ENCODE measurements at regions not wholly inside any gene's neighbourhood (a gene's known extent, or its start where the extent isn't known, plus 50 kb on each side); places are given as distances from the start of the nearest gene placed in this dataset.
"Not testable (repeated sequence)": the region's sequence is repeated elsewhere in the genome, so short reads cannot be mapped to it uniquely, and the experiment has no call there.

DNA sequence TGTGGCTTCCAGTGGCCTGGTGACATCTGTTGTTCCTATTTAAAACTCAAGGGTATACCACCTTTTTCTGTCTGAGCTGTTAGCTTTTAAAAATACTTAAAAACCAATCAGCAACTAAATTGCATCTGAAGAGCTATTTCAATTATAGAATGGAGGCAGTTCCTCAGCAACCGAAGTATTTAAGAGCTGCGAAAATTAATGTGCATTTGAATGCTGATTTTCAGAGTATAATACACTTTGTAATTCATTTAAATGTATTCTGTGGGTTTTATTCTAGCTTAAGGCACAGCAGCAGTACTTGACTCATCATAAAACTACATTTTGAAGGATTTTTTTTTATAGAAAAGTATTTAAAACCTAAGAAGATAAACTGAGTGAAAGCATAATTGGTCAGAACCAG lies 404.9 kb upstream of the PRKCQ start:
- H3K4me2 ChIP-seq (ENCODE audit: insufficient read depth, low read length, poor library complexity, severe bottlenecking): no peak overlapping the region
- H2AK5ac ChIP-seq (ENCODE audit: low read depth, low read length): no peak overlapping the region
- no peak overlapping the region for H2BK15ac ChIP-seq (ENCODE audit: low read length)
- no peaks in the 10 kb centered on the region for H3K9me3 ChIP-seq (replicated peaks in 1 of 2; ENCODE audit: control insufficient read depth in 2 of 2, insufficient read depth in 1 of 2, low read depth in 1 of 2, low read length in 2 of 2)
- H3K79me1 ChIP-seq (ENCODE audit: low read depth, low read length): no peaks in the 10 kb centered on the region
- no peaks in the 10 kb centered on the region for H3K36me3 ChIP-seq (replicated peaks in 1 of 2; ENCODE audit: control insufficient read depth in 2 of 2, insufficient read depth in 2 of 2, low read length in 2 of 2)
- H4K8ac ChIP-seq (ENCODE audit: low read depth, low read length): no peak overlapping the region
- no peak overlapping the region for H3K18ac ChIP-seq (ENCODE audit: low read length)
- WGBS, 2 donors (ENCODE audit: extremely low coverage in 2 of 2, insufficient read length in 2 of 2, insufficient replicate concordance in 1 of 2): no CpG with 5 or more reads among the region's 2 CpGs
- H3K9ac ChIP-seq (ENCODE audit: low read depth, low read length, poor library complexity): no peak overlapping the region
- no peak overlapping the region for H3K4ac ChIP-seq (ENCODE audit: low read length)
- no peaks in the 10 kb centered on the region for H3K27me3 ChIP-seq (ENCODE audit: control insufficient read depth in 3 of 3, insufficient read depth in 3 of 3, low read depth in 1 of 3, low read length in 3 of 3)
- H3K4me1 ChIP-seq (ENCODE audit: control insufficient read depth in 2 of 2, insufficient read depth in 1 of 2, low read depth in 1 of 2, low read length in 2 of 2): peaks cover 0 to 5% of the 10 kb centered on the region in 2 donors
- no peak overlapping the region for H3K23ac ChIP-seq (ENCODE audit: low read depth, low read length, poor library complexity)
- H2BK5ac ChIP-seq (ENCODE audit: low read length): no peak overlapping the region
- DNase-seq (ENCODE audit: low spot score): no peak
- no peak overlapping the region for H2BK12ac ChIP-seq (ENCODE audit: low read length)
- H3K4me3 ChIP-seq (ENCODE audit: low read length in 2 of 2): no peak overlapping the region
- no peak overlapping the region for H2BK120ac ChIP-seq (ENCODE audit: low read depth, low read length)
- no peak overlapping the region for H2AFZ ChIP-seq (ENCODE audit: low read length)
- no peak overlapping the region for H4K91ac ChIP-seq (ENCODE audit: low read depth, low read length, poor library complexity)
- H3K27ac ChIP-seq (replicated peaks; ENCODE audit: low read length): no peak overlapping the region
- no peak overlapping the region for H3K14ac ChIP-seq (ENCODE audit: low read length)

DNA sequence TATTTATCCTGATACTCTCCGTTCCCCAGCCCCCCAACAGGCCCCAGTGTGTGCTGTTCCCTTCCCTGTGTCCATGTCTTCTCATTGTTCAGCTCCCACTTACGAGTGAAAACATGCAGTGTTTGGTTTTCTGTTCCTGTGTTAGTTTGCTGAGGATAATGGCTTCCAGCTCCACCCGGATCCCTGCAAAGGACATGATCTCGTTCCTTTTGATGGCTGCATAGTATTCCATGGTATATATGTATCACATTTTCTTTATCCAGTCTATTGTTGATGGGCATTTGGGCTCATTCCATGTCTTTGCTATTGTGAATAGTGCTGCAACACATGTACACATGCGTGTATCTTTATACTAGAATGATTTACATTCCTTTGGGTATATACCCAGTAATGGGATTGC lies 403.9 kb upstream of the PRKCQ start:
- not testable (repeated sequence) for H2AFZ ChIP-seq (ENCODE audit: low read length); H2BK5ac ChIP-seq (ENCODE audit: low read length); H3K4me2 ChIP-seq (ENCODE audit: insufficient read depth, low read length, poor library complexity, severe bottlenecking); H3K36me3 ChIP-seq (replicated peaks in 1 of 2; ENCODE audit: control insufficient read depth in 2 of 2, insufficient read depth in 2 of 2, low read length in 2 of 2); H2BK120ac ChIP-seq (ENCODE audit: low read depth, low read length); H3K27ac ChIP-seq (replicated peaks; ENCODE audit: low read length); H4K91ac ChIP-seq (ENCODE audit: low read depth, low read length, poor library complexity); H4K8ac ChIP-seq (ENCODE audit: low read depth, low read length); H3K9ac ChIP-seq (ENCODE audit: low read depth, low read length, poor library complexity); H3K14ac ChIP-seq (ENCODE audit: low read length); DNase-seq (ENCODE audit: low spot score); H2AK5ac ChIP-seq (ENCODE audit: low read depth, low read length); H3K18ac ChIP-seq (ENCODE audit: low read length); H2BK12ac ChIP-seq (ENCODE audit: low read length); H3K4me3 ChIP-seq (ENCODE audit: low read length in 2 of 2); H2BK15ac ChIP-seq (ENCODE audit: low read length); H3K9me3 ChIP-seq (replicated peaks in 1 of 2; ENCODE audit: control insufficient read depth in 2 of 2, insufficient read depth in 1 of 2, low read depth in 1 of 2, low read length in 2 of 2); H3K27me3 ChIP-seq (ENCODE audit: control insufficient read depth in 3 of 3, insufficient read depth in 3 of 3, low read depth in 1 of 3, low read length in 3 of 3); H3K4ac ChIP-seq (ENCODE audit: low read length); H3K23ac ChIP-seq (ENCODE audit: low read depth, low read length, poor library complexity); H3K79me1 ChIP-seq (ENCODE audit: low read depth, low read length)
- no CpG with 5 or more reads among the region's 5 CpGs for WGBS, 2 donors (ENCODE audit: extremely low coverage in 2 of 2, insufficient read length in 2 of 2, insufficient replicate concordance in 1 of 2)
- peaks cover 0 to 10% of the 10 kb centered on the region in 2 donors for H3K4me1 ChIP-seq (ENCODE audit: control insufficient read depth in 2 of 2, insufficient read depth in 1 of 2, low read depth in 1 of 2, low read length in 2 of 2)

- no peak overlapping the region for H3K4ac ChIP-seq (ENCODE audit: low read length)
- H3K14ac ChIP-seq (ENCODE audit: low read length): no peak overlapping the region
- H3K27ac ChIP-seq (replicated peaks; ENCODE audit: low read length): no peak overlapping the region
- no peak for DNase-seq (ENCODE audit: low spot score)
- H2AFZ ChIP-seq (ENCODE audit: low read length): no peak overlapping the region
- no peak overlapping the region for H2BK12ac ChIP-seq (ENCODE audit: low read length)
- H3K4me1 ChIP-seq (ENCODE audit: control insufficient read depth in 2 of 2, insufficient read depth in 1 of 2, low read depth in 1 of 2, low read length in 2 of 2): peaks cover 0 to 10% of the 10 kb centered on the region in 2 donors
- H3K36me3 ChIP-seq (replicated peaks in 1 of 2; ENCODE audit: control insufficient read depth in 2 of 2, insufficient read depth in 2 of 2, low read length in 2 of 2): no peaks in the 10 kb centered on the region
- H3K9ac ChIP-seq (ENCODE audit: low read depth, low read length, poor library complexity): no peak overlapping the region
- no peaks in the 10 kb centered on the region for H3K27me3 ChIP-seq (ENCODE audit: control insufficient read depth in 3 of 3, insufficient read depth in 3 of 3, low read depth in 1 of 3, low read length in 3 of 3)
- no peak overlapping the region for H3K23ac ChIP-seq (ENCODE audit: low read depth, low read length, poor library complexity)
- no peak overlapping the region for H4K8ac ChIP-seq (ENCODE audit: low read depth, low read length)
- H3K9me3 ChIP-seq (replicated peaks in 1 of 2; ENCODE audit: control insufficient read depth in 2 of 2, insufficient read depth in 1 of 2, low read depth in 1 of 2, low read length in 2 of 2): no peaks in the 10 kb centered on the region
- H2BK15ac ChIP-seq (ENCODE audit: low read length): no peak overlapping the region
- no peak overlapping the region for H3K4me3 ChIP-seq (ENCODE audit: low read length in 2 of 2)
- peak overlapping the region; percentile 5 for H3K18ac ChIP-seq (ENCODE audit: low read length)
- no CpG with 5 or more reads among the region's 4 CpGs for WGBS, 2 donors (ENCODE audit: extremely low coverage in 2 of 2, insufficient read length in 2 of 2, insufficient replicate concordance in 1 of 2)
- no peak overlapping the region for H3K4me2 ChIP-seq (ENCODE audit: insufficient read depth, low read length, poor library complexity, severe bottlenecking)
- no peak overlapping the region for H4K91ac ChIP-seq (ENCODE audit: low read depth, low read length, poor library complexity)
- H2BK5ac ChIP-seq (ENCODE audit: low read length): no peak overlapping the region
- no peak overlapping the region for H2BK120ac ChIP-seq (ENCODE audit: low read depth, low read length)
- H3K79me1 ChIP-seq (ENCODE audit: low read depth, low read length): no peaks in the 10 kb centered on the region
- no peak overlapping the region for H2AK5ac ChIP-seq (ENCODE audit: low read depth, low read length)
Measured at GRCh38 chr10:6980353-6980752, 400.3 kb upstream of the PRKCQ start.

DNA sequence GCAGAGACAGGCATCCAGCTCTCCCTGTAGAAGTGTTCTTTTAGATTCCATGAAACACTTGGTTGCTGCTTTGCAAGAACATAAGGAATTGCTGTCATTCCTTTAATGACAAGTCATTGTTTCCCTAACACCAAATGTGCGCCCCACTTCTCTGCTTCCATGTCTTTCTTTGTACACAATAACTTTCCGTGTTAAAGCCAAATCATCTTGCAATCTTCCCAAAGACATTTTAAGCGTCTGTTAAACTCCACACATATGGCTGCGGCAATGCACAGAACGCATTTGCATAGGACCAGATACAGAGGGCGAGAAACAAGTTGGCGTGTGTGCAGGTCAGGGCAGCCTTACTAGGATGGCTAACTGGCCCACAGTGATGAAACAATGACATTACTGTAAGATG lies 399.3 kb upstream of the PRKCQ start:
- Histone ChIP-seq H3K4me2 (ENCODE audit: insufficient read depth, low read length, poor library complexity, severe bottlenecking) (no peak overlapping the region), H3K27me3 (ENCODE audit: control insufficient read depth in 3 of 3, insufficient read depth in 3 of 3, low read depth in 1 of 3, low read length in 3 of 3) (no peaks in the 10 kb centered on the region), H3K23ac (ENCODE audit: low read depth, low read length, poor library complexity) (no peak overlapping the region), H3K14ac (ENCODE audit: low read length) (no peak overlapping the region), H2AFZ (ENCODE audit: low read length) (no peak overlapping the region), H4K8ac (ENCODE audit: low read depth, low read length) (no peak overlapping the region), H3K79me1 (ENCODE audit: low read depth, low read length) (no peaks in the 10 kb centered on the region), H3K36me3 (replicated peaks in 1 of 2; ENCODE audit: control insufficient read depth in 2 of 2, insufficient read depth in 2 of 2, low read length in 2 of 2) (no peaks in the 10 kb centered on the region), H3K4me3 (ENCODE audit: low read length in 2 of 2) (no peak overlapping the region), H3K18ac (ENCODE audit: low read length) (no peak overlapping the region), H3K9me3 (replicated peaks in 1 of 2; ENCODE audit: control insufficient read depth in 2 of 2, insufficient read depth in 1 of 2, low read depth in 1 of 2, low read length in 2 of 2) (no peaks in the 10 kb centered on the region), H2BK12ac (ENCODE audit: low read length) (no peak overlapping the region), H4K91ac (ENCODE audit: low read depth, low read length, poor library complexity) (no peak overlapping the region), H3K4me1 (ENCODE audit: control insufficient read depth in 2 of 2, insufficient read depth in 1 of 2, low read depth in 1 of 2, low read length in 2 of 2) (peaks cover 0 to 10% of the 10 kb centered on the region in 2 donors), H2AK5ac (ENCODE audit: low read depth, low read length) (no peak overlapping the region), H3K4ac (ENCODE audit: low read length) (no peak overlapping the region), H2BK15ac (ENCODE audit: low read length) (no peak overlapping the region), H2BK5ac (ENCODE audit: low read length) (no peak overlapping the region), H3K9ac (ENCODE audit: low read depth, low read length, poor library complexity) (no peak overlapping the region), H2BK120ac (ENCODE audit: low read depth, low read length) (no peak overlapping the region), H3K27ac (replicated peaks; ENCODE audit: low read length) (no peak overlapping the region)
- DNase-seq (ENCODE audit: low spot score): no peak
- no CpG with 5 or more reads among the region's 7 CpGs for WGBS, 2 donors (ENCODE audit: extremely low coverage in 2 of 2, insufficient read length in 2 of 2, insufficient replicate concordance in 1 of 2)

All from neuronal stem cell (in vitro differentiated cells).